ENCODE measurements at regions not wholly inside any gene's neighbourhood (a gene's known extent, or its start where the extent isn't known, plus 50 kb on each side); places are given as distances from the start of the nearest gene placed in this dataset.
"Not testable (repeated sequence)": the region's sequence is repeated elsewhere in the genome, so short reads cannot be mapped to it uniquely, and the experiment has no call there.

GRCh38 chr15:22519213-22519612 is 60.5 kb downstream of the GOLGA6L22 start:
- DNase-seq (ENCODE audit: low read depth); H3K4me3 ChIP-seq (ENCODE audit: low read depth, low read length): not testable (repeated sequence)

- H3K4me3 ChIP-seq (ENCODE audit: low read depth, low read length); DNase-seq (ENCODE audit: low read depth): not testable (repeated sequence)
Observed at GRCh38 chr15:22526537-22526936, 67.8 kb downstream of the GOLGA6L22 start.

- not testable (repeated sequence) for H3K4me3 ChIP-seq (ENCODE audit: low read depth, low read length); DNase-seq (ENCODE audit: low read depth)
Observed at GRCh38 chr15:22527016-22527415, 68.3 kb downstream of the GOLGA6L22 start.

- not testable (repeated sequence) for DNase-seq (ENCODE audit: low read depth); H3K4me3 ChIP-seq (ENCODE audit: low read depth, low read length)
Observed at GRCh38 chr15:22529200-22529599, 70.5 kb downstream of the GOLGA6L22 start.

GRCh38 chr15:22559701-22560100 is 101.0 kb downstream of the GOLGA6L22 start:
- not testable (repeated sequence) for H3K4me3 ChIP-seq (ENCODE audit: low read depth, low read length); DNase-seq (ENCODE audit: low read depth)

GRCh38 chr15:22561716-22562115 is 103.0 kb downstream of the GOLGA6L22 start:
- not testable (repeated sequence) for H3K4me3 ChIP-seq (ENCODE audit: low read depth, low read length); DNase-seq (ENCODE audit: low read depth)

GRCh38 chr15:22566510-22566909 is 107.8 kb downstream of the GOLGA6L22 start:
- not testable (repeated sequence) for H3K4me3 ChIP-seq (ENCODE audit: low read depth, low read length)

GRCh38 chr15:22569486-22569885 is 110.8 kb downstream of the GOLGA6L22 start:
- DNase-seq (ENCODE audit: low read depth): not testable (repeated sequence)

More at GRCh38 chr15:22566510-22566909, 107.8 kb downstream of the GOLGA6L22 start:
- not testable (repeated sequence) for DNase-seq (ENCODE audit: low read depth)

GRCh38 chr15:22572152-22572735 is 113.5 kb downstream of the GOLGA6L22 start:
- DNase-seq (ENCODE audit: low read depth); H3K4me3 ChIP-seq (ENCODE audit: low read depth, low read length): not testable (repeated sequence)

More at GRCh38 chr15:22569486-22569885, 110.8 kb downstream of the GOLGA6L22 start:
- not testable (repeated sequence) for H3K4me3 ChIP-seq (ENCODE audit: low read depth, low read length)

- DNase-seq (ENCODE audit: low read depth); H3K4me3 ChIP-seq (ENCODE audit: low read depth, low read length): not testable (repeated sequence)
Observed at GRCh38 chr15:22572792-22573191, 114.1 kb downstream of the GOLGA6L22 start.

GRCh38 chr15:22577828-22578227 is 119.1 kb downstream of the GOLGA6L22 start:
- H3K4me3 ChIP-seq (ENCODE audit: low read depth, low read length); DNase-seq (ENCODE audit: low read depth): not testable (repeated sequence)

GRCh38 chr15:22579213-22579612 is 120.5 kb downstream of the GOLGA6L22 start:
- DNase-seq (ENCODE audit: low read depth); H3K4me3 ChIP-seq (ENCODE audit: low read depth, low read length): not testable (repeated sequence)

- DNase-seq (ENCODE audit: low read depth); H3K4me3 ChIP-seq (ENCODE audit: low read depth, low read length): not testable (repeated sequence)
Observed at GRCh38 chr15:22587391-22587790, 128.7 kb downstream of the GOLGA6L22 start.

GRCh38 chr15:22598552-22598951 is 139.8 kb downstream of the GOLGA6L22 start:
- DNase-seq (ENCODE audit: low read depth); H3K4me3 ChIP-seq (ENCODE audit: low read depth, low read length): not testable (repeated sequence)

- not testable (repeated sequence) for DNase-seq (ENCODE audit: low read depth); H3K4me3 ChIP-seq (ENCODE audit: low read depth, low read length)
Observed at GRCh38 chr15:22599526-22600320, 141.0 kb downstream of the GOLGA6L22 start.

GRCh38 chr15:22616976-22617375 is 158.3 kb downstream of the GOLGA6L22 start:
- not testable (repeated sequence) for H3K4me3 ChIP-seq (ENCODE audit: low read depth, low read length); DNase-seq (ENCODE audit: low read depth)

- not testable (repeated sequence) for H3K4me3 ChIP-seq (ENCODE audit: low read depth, low read length); DNase-seq (ENCODE audit: low read depth)
Observed at GRCh38 chr15:22631789-22632188, 154.7 kb upstream of the NIPA1 start.

- not testable (repeated sequence) for DNase-seq (ENCODE audit: low read depth)
Observed at GRCh38 chr15:22639983-22640382, 146.5 kb upstream of the NIPA1 start.

GRCh38 chr15:22649458-22649857 is 137.0 kb upstream of the NIPA1 start:
- H3K4me3 ChIP-seq (ENCODE audit: low read depth, low read length); DNase-seq (ENCODE audit: low read depth): not testable (repeated sequence)

More at GRCh38 chr15:22639983-22640382, 146.5 kb upstream of the NIPA1 start:
- H3K4me3 ChIP-seq (ENCODE audit: low read depth, low read length): not testable (repeated sequence)

GRCh38 chr15:22651179-22651578 is 135.3 kb upstream of the NIPA1 start:
- DNase-seq (ENCODE audit: low read depth); H3K4me3 ChIP-seq (ENCODE audit: low read depth, low read length): not testable (repeated sequence)

Data from LNCaP clone FGC (cell line).